Activated T-cell treated with anti-CD3 and anti-CD28 coated beads, Interleukin-2, amount 50 U/mL, for 72 hours (primary cell): ENCODE measurements at regions not wholly inside any gene's neighbourhood (a gene's known extent, or its start where the extent isn't known, plus 50 kb on each side); places are given as distances from the start of the nearest gene placed in this dataset.
A peak's percentile ranks its signal among the peaks of the same experiment; 100 is the strongest.

Experiments
- ATAC-seq, 2 donors: fragments of 150-1000 bp; cut with Tn5 transposase; replicated peaks in 1 of 2; 2 replicates each; pipeline ENCODE4 v1.10.0; 2021; ENCODE audit warnings: moderate library complexity in 2 of 2, mild to moderate bottlenecking in 1 of 2
- DNase-seq, 2 donors: peaks; one replicate each; pipeline ENCODE4 v3.0.0; 2021 to 2022; ENCODE audit warnings: mixed read lengths in 1 of 2
- H3K27ac Mint-ChIP-seq: one replicate; pipeline ENCODE4 v1.8.0; 2022; ENCODE audit warnings: mild to moderate bottlenecking, moderate library complexity, mixed read lengths
- H3K27me3 Mint-ChIP-seq: one replicate; pipeline ENCODE4 v1.8.0; 2022; ENCODE audit warnings: low read depth, mixed read lengths
- H3K36me3 Mint-ChIP-seq, 2 donors: one replicate each; pipeline ENCODE4 v1.8.0; 2022; ENCODE audit warnings: mixed read lengths in 2 of 2, mild to moderate bottlenecking in 1 of 2; ENCODE audit not compliant: insufficient read depth in 2 of 2
- H3K4me1 Mint-ChIP-seq: one replicate; pipeline ENCODE4 v1.8.0; 2022; ENCODE audit warnings: low read depth, mixed read lengths
- H3K4me3 Mint-ChIP-seq, 2 donors: one replicate each; pipeline ENCODE4 v1.8.0; 2022; ENCODE audit warnings: mild to moderate bottlenecking in 2 of 2, mixed read lengths in 2 of 2, moderate library complexity in 2 of 2
- H3K9me3 Mint-ChIP-seq, 2 donors: one replicate each; pipeline ENCODE4 v1.8.0; 2022; ENCODE audit warnings: mixed read lengths in 2 of 2

- Mint-ChIP-seq H3K9me3 (no peaks in the 10 kb centered on the region), H3K27ac (no peak overlapping the region), H3K36me3 (no peaks in the 10 kb centered on the region), H3K4me3 (no peak overlapping the region), H3K4me1 (no peaks in the 10 kb centered on the region), H3K27me3 (peaks cover 22% of the 10 kb centered on the region)
- no peak for DNase-seq
- ATAC-seq: no peak
These were observed 67.5 kb upstream of the THY1 start for GRCh38 chr11:119490253-119491006.

DNA sequence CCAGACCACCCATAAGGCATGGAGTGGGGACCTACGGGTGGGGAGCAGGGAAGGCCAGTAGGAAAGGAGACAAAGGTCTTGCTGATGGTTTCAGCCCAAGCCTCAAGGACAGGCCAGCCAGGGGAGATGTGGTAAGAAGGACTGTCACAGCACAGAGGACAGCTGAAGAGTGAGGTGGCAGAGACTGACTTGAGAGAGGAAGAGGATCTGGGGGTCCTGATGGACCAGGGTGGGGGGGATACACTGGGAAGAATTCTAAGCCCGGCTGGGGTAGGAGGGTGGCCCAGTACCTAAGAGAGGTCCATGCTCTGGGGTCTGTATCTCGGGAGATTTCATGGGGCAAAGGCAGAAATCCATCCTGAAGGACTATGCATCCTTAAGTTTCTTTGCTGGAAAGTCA lies 66.1 kb upstream of the THY1 start:
- Mint-ChIP-seq H3K27me3 (peaks cover 8% of the 10 kb centered on the region), H3K9me3 (no peaks in the 10 kb centered on the region), H3K4me1 (no peaks in the 10 kb centered on the region), H3K4me3 (no peak overlapping the region), H3K36me3 (no peaks in the 10 kb centered on the region), H3K27ac (no peak overlapping the region)
- ATAC-seq: no peak
- no peak for DNase-seq

DNA sequence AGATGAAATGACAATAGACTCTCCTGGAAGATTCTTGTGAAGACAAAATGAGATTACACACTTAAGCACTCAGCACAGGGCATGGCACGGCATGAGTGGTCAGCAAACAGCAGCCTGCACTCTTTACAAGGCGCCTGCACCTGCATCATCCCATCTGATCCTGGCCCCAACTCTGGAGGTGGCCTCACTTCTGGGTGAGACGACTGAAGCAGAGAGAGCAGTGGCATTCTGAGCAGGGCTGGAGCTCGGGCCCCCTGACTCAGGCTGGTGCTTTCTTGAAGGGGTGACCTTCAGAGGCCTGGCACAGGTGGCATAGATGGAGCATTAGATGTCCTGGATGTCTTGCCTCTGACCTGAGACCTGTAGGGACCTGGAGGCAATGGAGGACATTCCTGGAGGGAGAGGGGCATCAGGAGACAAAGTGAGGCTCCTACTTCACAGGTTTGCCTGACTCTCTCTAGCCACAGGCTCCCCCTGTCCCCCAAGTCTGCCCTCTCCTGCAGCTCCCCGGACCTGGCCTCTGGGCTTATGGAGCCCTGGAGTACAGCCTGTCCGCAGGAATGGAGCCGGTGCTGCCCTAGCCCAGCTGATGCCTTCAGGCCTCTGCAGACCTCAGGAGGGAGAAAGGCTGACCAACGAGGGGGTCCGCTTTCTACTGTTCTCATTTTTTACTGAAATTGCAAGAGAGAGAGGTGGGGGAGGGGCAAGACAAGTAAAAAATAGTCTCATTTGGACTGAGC lies 65.5 kb upstream of the THY1 start:
- DNase-seq (no peak), ATAC-seq (no peak)
- H3K36me3 Mint-ChIP-seq: no peaks in the 10 kb centered on the region
- H3K4me3 Mint-ChIP-seq: no peak overlapping the region
- no peaks in the 10 kb centered on the region for H3K9me3 Mint-ChIP-seq
- no peaks in the 10 kb centered on the region for H3K4me1 Mint-ChIP-seq
- no peak overlapping the region for H3K27ac Mint-ChIP-seq
- peaks cover 7% of the 10 kb centered on the region for H3K27me3 Mint-ChIP-seq

DNA sequence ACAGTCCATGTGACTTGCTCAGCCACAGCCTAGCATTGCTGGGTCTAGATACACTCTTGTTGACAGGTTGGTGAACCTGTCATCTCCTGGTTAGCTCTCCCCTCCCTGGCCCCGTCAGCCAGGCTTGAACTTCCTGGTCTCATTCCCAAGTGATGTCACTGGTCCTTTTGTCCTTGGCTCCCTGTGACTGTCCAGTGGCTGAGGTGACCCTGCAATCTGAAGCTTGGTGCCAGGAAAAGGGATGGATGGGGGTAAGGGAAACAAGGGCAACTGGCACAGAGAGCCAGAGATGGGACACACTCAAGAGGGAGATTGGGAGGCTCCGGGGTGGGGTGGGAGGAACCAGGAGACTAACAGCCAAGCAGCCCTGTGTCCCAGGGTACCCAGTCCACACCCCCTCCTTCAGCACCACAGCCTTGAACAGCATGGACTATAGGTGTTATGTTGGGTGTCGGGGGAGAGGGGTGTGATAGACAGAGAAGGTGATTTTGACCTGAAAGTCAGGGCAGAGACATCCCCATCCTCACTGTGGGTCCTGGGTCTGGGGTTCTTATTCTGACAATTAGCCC lies 63.8 kb upstream of the THY1 start:
- DNase-seq (no peak), ATAC-seq (no peak)
- H3K27ac Mint-ChIP-seq: no peak overlapping the region
- H3K36me3 Mint-ChIP-seq: no peaks in the 10 kb centered on the region
- no peaks in the 10 kb centered on the region for H3K9me3 Mint-ChIP-seq
- H3K4me3 Mint-ChIP-seq: no peak overlapping the region
- no peaks in the 10 kb centered on the region for H3K4me1 Mint-ChIP-seq
- H3K27me3 Mint-ChIP-seq: peaks cover 7% of the 10 kb centered on the region

- H3K36me3 Mint-ChIP-seq: no peaks in the 10 kb centered on the region
- ATAC-seq (no peak), DNase-seq (no peak)
- H3K4me1 Mint-ChIP-seq: no peaks in the 10 kb centered on the region
- H3K4me3 Mint-ChIP-seq: no peak overlapping the region
- H3K27ac Mint-ChIP-seq: no peak overlapping the region
- H3K27me3 Mint-ChIP-seq: peaks cover 10% of the 10 kb centered on the region
- no peaks in the 10 kb centered on the region for H3K9me3 Mint-ChIP-seq
These were observed 63.0 kb upstream of the THY1 start for GRCh38 chr11:119486016-119486415.

DNA sequence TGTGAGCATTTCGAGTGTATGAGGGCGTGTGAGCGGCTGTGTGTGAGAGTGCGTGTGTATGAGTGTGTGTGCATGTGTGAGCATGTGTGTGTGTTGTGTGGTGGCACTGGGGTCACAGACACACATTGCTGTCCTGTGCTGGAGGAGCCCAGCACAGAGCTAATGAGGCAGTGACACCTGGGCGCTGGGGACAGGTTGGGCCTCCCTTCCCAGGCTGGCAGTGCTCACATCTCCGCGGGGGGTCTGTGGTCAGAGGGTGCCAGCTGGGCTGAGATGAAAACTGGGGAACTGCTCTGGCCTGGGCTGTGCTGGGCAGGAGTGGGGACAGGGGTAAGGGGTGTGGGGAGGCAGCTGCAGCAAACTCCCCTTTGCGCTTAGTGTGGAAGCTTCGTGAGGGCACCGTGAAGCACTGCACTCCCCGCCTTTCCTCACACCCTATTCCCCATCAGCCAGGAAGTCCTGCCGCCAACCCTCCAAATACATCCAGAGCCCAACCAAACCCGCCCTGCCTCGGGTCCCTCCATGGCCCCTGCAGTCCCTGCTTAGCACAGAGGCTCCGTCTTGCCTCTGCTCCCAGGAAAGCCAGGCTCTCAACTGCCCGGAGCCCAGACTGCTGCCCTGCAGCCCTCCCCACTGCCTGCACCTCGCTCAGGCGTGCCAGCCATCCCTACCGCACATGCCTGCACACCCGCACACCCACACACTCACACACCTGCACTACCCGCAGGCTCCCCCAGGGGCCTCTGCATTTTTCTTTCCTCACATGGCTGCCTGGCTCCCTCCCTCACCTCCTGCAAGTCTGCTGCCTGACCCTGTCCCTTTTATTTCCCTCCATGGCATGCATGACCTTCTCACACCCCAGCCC lies 62.0 kb upstream of the THY1 start:
- Mint-ChIP-seq H3K27me3 (peaks cover 20% of the 10 kb centered on the region), H3K4me3 (no peak overlapping the region), H3K36me3 (no peaks in the 10 kb centered on the region), H3K27ac (no peak overlapping the region), H3K4me1 (no peaks in the 10 kb centered on the region), H3K9me3 (no peaks in the 10 kb centered on the region)
- DNase-seq (no peak), ATAC-seq (no peak)

DNA sequence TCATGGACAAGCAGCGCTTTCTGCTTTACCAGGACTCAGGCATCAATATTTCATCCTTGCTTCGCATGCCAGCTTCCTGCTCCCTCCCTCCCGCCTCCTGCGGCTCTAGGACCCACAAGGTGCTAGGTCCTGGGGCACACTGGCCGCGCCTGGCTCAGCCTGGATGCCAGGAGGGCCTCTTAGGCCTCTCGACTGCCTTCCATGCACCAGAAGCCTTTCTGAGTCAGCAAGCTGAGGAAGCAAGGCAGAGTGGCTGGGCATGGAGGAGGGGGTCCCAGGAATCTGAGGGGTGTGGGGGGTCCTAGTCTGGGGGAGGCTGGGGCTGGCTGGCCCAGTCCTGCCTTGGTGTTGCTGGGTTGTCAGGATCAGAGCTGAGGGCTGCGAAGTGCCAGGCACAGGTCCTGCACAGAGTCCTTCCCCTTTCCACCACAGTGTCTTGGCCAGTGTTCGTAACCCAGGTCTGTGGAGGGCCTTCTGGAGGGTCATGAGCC lies 61.0 kb upstream of the THY1 start:
- ATAC-seq: no peak

DNA sequence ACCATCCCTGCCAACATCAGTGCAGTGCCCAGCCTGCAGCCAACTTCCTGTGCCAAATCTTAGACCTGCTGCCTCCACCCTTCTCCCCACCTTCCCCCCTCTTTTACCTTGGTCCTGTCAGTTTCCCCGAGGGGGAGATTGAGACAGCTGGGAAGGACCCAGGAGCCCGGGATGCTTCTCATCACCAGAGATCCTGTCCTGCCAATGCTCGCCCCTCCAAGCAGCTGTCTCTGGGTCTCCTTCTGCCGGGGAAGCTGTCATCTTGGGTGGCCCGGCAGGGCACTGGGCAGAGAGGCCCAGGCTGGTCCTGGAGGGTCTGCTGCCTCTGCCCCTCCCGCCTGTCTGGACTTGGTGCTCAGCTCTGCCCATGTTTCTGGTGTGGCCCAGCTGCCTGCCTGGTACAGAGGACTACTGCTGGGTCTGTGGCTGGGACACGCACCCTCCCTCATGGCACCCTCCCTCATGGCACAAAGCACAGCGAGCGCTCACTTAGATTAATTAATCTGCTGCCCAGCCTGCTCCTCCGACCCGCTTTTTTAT lies 60.4 kb upstream of the THY1 start:
- ATAC-seq (no peak), DNase-seq (no peak)
- Mint-ChIP-seq H3K9me3 (no peaks in the 10 kb centered on the region), H3K36me3 (no peaks in the 10 kb centered on the region), H3K4me1 (no peaks in the 10 kb centered on the region), H3K27me3 (peaks cover 22% of the 10 kb centered on the region), H3K27ac (no peak overlapping the region), H3K4me3 (no peak overlapping the region)

More for the DNA sequence above, 61.0 kb upstream of the THY1 start:
- no peak for DNase-seq
- no peaks in the 10 kb centered on the region for H3K36me3 Mint-ChIP-seq
- H3K4me1 Mint-ChIP-seq: no peaks in the 10 kb centered on the region
- H3K9me3 Mint-ChIP-seq: no peaks in the 10 kb centered on the region
- H3K27me3 Mint-ChIP-seq: peaks cover 22% of the 10 kb centered on the region
- H3K4me3 Mint-ChIP-seq: no peak overlapping the region
- H3K27ac Mint-ChIP-seq: no peak overlapping the region

- Mint-ChIP-seq H3K27me3 (peaks cover 22% of the 10 kb centered on the region), H3K4me3 (no peak overlapping the region), H3K4me1 (no peaks in the 10 kb centered on the region), H3K9me3 (no peaks in the 10 kb centered on the region), H3K27ac (no peak overlapping the region), H3K36me3 (no peaks in the 10 kb centered on the region)
- ATAC-seq: no peak
- no peak for DNase-seq
These were observed 59.6 kb upstream of the THY1 start for GRCh38 chr11:119482521-119483011.

DNA sequence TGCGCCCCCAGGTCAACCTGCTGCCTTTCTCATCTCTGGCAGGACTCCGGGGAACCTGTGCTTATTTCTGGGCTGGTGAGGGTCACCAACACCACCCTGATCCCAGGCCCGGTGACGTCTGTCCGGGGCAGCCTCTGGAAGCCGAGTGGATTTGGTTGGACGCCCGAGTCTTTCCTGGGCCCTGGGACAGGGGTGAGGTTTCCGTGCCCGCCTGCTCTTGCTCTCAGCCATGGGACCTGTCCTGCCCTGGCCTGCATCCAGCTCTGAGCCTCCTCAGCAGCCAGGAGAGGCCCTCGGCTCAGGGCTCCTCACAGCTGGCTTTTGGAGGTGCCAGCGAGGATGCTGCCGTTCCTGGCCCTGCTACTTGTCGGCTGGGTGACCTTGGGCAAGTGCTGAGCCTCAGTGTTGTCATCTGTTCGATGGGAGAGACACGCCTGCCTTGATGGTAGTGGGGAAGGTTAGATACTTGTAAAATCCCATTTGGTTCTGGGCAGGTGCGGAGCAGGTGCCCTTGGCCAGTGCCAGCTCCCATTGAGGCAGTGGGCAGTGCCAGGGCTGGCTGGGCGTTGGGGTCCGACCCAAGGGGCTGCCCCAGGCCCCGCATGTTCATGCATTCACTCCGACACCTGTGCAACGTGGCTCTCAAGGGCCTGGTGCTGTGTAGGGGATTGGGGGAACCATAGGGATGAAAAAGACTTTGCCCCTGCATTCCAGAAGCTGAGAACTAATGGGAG lies 58.9 kb upstream of the THY1 start:
- H3K4me1 Mint-ChIP-seq: no peaks in the 10 kb centered on the region
- no peaks in the 10 kb centered on the region for H3K9me3 Mint-ChIP-seq
- no peak overlapping the region for H3K4me3 Mint-ChIP-seq
- DNase-seq (no peak), ATAC-seq (peak in 1 of 2 donors; percentile 20)
- no peaks in the 10 kb centered on the region for H3K36me3 Mint-ChIP-seq
- no peak overlapping the region for H3K27ac Mint-ChIP-seq
- peaks cover 22% of the 10 kb centered on the region for H3K27me3 Mint-ChIP-seq

- no peak overlapping the region for H3K4me3 Mint-ChIP-seq
- H3K4me1 Mint-ChIP-seq: no peaks in the 10 kb centered on the region
- ATAC-seq (peak; percentile 81 to 82), DNase-seq (peak; percentile 74 to 88)
- H3K27me3 Mint-ChIP-seq: peaks cover 22% of the 10 kb centered on the region
- no peak overlapping the region for H3K27ac Mint-ChIP-seq
- H3K9me3 Mint-ChIP-seq: no peaks in the 10 kb centered on the region
- no peaks in the 10 kb centered on the region for H3K36me3 Mint-ChIP-seq
These were observed 58.2 kb upstream of the THY1 start for GRCh38 chr11:119481021-119481666.
